HG02852 (cell line): ENCODE measurements at regions not wholly inside any gene's neighbourhood (a gene's known extent, or its start where the extent isn't known, plus 50 kb on each side); places are given as distances from the start of the nearest gene placed in this dataset.

Experiments
- ATAC-seq: cut with Tn5 transposase; IDR thresholded peaks from one replicate; pipeline ENCODE4 v1.9.1; 2021; ENCODE audit warnings: mild to moderate bottlenecking, moderate library complexity; ENCODE audit not compliant: unreplicated experiment

DNA sequence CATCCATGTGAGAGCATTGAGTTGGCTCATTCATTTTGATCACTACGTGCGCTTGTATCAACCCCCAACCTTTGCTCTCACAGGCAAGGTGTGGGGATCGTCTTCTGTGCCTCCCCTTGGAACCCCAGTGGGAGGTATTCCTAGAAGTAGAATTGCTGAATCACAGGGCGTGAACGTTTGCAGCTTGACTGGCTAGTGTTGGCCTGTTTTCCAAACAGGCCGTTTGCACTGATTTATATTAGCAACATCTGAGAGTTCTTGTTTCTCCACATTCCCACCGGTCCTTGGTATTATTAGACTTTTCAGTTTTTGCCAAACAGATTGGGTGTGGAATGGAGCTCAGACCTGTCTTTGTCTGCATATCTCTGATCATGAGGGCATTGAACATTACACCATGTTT is 288.6 kb upstream of the PWP1 start:
- ATAC-seq: no peak

DNA sequence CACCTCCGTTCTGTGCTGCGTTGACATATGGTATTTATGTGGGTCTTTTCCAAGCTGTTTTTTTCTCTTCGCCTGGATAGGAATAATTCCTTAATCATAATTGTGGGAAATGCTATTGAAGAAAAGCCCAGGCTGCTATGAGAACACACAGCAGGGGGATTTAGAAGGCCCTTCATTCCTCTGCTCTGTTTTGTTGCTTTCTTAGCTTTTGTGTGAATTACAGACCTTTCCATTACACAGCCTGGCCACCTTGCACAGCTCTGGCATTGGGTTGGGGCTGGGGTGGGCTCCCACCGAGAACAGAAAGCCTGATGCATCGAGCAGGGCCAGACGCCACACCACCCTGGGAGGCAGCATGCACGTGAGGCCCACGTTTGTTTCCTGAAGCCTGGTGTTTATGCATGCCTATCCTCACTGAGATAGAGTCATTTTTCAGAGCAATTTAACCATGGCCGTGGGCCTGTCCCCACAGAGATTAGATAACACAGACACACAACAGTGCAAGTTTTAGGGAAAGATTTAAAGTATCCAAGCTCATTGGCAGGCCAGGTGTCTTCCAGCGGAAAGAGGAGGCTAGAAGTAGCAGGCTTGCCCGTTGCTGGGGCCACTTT is 287.6 kb upstream of the PWP1 start:
- ATAC-seq: no peak

DNA sequence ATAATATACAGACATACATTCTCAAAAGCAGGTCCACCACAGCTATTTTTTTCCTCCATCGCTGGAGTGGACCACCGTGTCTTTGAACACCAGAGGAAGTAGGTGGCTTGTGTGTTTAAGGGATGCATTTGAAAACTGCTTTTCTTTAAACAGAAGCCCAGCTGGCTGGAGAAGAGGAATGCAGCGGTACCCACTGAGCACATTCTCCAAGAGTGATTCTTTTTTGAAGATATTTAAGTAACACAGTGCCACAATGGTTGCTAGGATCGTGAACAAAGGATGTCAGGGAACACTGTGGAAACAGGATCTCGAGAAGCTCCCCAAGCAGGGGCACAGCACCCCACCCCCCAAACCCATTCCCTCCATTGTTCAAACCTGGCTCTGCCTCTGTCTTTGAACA is 286.6 kb upstream of the PWP1 start:
- ATAC-seq: no peak

DNA sequence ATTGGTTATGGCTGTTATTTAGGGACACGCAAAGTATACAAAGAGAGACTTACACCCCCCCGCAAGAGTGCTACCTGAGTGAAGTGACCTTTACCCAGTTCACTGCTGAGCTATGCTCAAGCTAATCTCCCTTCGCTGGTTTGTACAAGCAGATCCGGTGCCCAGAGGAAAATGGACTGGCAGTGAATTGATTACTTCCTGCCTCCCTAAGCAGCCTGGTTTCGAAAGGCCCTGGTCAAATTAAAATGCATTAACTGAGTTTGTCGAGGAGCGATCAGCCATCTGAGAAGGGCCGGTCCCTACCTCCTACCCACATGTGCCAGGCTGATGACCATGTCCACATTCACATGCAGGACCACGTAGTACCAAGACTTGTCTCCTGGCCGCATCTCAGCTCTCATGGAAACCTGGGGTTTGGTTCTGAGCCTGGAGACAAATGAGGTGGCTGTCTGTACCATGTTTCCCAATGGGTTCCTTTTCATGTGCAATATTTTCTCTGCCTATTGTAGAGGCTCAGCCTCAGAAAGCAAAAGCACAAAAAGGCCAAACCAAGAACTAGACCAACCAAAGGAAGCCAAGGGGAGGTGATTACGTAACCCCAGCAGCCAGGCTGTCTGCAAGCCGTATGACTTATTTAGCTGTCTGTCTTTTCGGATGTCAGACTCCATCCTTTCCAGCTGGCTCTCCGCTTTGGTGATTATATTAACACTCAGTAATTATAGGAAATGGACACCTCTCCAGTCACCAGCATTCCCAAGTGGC is 284.7 kb upstream of the PWP1 start:
- no peak for ATAC-seq

DNA sequence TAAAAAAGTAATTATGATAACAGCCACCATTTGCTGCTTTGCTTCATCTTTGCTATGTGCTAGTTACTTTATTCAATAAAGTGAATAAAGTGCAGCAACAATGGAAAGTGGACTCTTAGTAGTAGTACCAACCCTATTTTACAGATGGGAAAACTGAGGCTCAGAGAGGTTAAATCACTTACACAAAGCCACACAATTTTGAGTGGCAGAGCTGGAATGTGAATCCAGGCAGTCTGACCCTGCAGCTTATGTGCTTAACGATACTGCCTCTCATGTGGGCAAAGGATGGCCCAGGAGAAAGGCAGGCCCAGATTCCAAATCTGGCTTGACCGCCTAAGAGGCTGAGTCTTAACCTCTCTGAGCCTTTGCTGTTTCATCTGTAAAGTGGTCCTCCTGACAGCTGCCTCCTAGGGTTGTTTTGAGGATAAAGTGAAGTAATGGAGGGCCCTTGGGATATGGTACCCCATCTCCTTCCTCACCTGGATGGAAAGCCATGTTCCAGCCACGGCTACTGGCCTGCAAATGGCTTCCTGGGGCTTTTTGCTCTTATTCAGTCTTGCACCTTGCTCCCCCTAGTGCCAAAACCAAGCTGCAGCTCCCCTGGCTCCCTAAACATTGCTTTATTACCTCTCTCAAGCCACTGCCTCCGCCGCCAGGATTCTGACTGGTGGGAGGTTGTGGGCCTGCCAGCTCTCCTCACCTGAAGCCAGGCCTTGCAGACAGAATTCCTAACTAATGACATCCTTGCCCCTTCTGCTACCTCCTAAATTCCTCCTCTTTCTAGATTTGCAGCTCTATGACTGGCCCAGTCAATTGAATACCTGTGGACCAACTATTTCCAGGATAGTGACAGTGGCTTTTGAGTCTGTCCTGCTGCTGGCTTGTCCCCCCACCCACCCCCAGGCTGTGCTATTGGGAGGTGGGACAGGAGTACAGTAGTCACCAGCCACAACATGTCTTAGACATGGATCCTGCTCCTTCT is 283.3 kb upstream of the PWP1 start:
- ATAC-seq: no peak

DNA sequence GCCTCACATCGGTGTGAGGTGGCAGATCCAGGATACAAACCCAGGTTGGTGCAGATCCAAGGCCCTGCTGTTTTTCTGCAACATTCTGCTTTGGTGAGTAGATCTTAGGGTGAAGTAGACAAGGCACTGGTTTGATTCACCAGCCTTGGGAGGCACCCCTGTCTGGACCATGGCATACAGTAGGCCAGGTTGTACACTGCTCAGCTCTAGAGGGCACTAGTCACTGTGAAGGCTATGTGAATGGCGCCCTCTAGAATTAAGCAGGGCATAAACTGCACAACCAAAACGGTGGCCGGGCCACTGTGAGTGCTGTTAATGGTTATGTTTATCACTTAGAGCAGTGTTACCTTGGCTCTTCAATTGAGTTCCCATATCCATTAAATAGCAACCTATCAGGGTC is 280.6 kb upstream of the PWP1 start:
- ATAC-seq: no peak

DNA sequence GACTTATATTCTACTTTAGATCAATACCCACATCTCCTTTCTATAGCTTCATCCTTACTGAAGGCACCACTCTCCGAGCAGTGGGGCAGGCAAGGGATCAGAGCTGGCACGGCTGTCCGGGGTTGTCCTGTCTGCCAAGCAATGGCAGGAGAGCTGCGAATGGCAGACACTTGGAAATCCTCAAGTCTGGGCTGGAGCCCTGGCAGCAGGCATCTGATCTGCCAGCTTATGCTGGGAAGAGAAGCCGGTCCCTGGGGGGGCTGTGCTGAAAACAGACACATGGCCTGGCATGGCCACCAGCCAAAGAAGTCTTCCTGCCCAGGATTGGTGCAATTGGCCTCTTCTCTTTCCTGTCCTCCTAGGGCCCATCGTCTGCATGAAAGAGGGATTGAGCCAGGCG is 280.2 kb upstream of the PWP1 start:
- ATAC-seq: no peak

DNA sequence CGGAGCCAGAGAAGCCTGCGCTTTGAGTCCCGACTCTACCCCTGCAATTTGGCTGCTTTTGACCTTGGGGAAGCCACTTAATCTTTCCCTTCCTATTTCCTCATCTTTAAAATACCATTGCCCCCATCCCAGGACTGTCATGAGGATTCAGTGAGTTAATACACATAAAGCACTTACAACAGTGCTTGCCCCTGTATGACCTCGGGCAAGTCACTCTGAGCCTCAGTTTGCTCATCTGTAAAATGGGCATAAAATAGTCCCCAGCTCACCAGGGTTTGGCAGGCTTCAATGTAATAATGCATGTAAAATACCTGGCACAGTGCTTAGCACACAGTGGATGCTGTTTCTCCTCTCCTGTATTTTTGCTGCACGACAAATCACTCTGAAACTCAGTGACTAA is 278.7 kb upstream of the PWP1 start:
- no peak for ATAC-seq

DNA sequence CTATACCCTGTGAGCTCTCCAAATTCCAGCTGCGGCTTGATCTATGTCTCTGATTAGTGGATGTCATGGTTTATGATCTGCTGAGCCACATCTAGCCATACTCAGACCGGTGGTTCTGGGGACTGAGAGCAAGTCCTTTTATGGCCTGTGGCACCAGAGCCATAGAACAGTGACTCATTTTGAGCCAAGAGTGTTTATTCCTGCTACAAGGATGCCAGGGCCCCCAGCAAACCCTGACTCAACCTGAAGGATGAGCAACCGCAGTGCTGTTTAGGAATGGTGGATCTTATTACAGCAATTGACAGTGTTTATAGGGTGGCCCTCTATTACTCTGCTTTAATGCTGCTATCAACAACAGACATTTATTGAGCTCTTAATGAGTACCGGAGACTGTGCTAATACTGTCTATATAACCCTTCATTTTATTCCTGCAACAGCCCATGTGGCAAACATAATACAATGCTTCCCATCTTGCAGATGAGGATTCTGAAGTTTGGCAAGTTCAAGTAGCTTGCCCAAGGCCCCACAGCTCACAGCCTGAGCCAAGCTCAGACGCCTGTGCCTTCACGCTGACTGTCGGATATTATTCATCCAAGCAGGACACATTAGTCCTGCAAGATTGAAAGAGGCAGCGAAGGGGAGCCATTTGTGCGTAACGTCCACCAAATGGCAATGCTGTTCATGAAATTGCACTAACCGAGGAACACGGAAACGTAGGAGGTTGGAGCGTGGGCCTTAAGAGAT is 273.6 kb upstream of the PWP1 start:
- ATAC-seq: no peak

DNA sequence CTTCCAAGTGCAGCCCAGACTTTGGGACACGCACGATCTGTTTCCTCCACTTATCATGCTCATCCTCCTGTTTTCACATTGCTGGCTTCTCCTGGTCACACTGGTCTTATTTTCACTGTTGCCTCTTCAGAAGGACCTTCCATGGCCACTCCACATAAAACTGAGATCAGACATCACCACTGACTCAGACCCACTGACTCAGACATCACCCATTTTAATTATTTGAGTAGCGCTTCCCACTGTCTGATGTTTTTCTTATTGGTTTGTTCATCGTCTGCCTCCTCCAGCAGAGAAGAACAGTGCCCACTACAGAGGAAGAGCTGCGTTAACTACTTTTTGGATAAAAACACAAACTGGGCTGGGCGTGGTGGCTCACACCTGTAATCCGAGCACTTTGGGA is 270.5 kb upstream of the PWP1 start:
- no peak for ATAC-seq

DNA sequence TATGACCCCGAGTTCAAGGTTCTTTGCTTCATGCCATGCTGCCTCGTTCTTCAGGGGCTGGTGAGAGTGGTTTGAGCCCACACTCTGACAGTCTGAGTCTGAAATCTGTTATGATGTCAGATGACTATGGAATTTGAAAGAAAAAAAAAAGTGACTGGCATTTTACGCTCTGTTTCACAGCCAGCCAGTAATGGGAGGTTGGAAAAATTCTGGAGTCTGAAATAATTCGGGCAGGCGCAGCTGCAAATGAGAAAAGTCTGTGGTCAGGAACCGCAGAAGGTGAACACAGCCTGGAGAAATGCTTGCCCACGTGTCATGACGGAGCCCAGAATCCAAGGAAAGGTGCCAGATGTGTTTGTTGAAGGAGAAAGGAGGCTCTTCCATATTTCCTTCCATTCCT is 269.8 kb upstream of the PWP1 start:
- no peak for ATAC-seq

DNA sequence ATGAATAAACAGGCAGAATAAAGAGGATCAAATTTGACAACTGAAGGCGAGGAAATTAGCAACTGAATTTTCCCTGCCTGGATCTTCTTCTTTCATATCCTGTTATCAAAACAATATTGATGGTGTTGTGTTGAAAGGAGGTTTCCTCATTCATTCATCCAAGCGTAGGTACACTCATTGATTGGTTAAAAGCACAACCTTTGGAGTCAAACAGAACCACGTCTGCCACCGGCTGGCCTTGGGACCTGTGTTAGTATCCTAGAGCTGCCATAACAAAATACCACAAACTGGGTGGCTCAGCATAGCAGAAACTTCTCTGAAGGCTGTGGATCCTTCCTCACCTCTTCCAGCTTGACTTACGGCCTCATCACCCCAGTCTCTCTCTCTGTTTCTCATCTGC is 268.6 kb upstream of the PWP1 start:
- no peak for ATAC-seq

DNA sequence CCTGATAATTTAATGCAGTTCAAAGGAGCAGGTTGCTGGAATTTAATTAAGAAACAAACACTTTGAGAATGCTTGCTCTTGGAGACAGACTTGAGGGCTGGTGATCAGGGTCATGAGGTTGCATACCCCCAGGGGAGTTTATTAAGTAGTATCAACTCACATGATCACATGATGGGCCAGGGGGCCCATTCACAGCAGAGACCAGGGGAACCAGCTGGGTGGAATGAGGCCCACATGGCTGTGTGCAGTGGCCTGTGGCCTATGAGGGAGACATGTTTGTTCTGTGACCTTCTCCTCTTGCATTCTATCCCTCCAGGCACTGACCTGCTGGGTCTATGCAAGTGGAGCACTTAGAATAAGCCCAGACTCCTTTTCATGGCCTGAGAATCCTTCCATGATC is 266.6 kb upstream of the PWP1 start:
- no peak for ATAC-seq

DNA sequence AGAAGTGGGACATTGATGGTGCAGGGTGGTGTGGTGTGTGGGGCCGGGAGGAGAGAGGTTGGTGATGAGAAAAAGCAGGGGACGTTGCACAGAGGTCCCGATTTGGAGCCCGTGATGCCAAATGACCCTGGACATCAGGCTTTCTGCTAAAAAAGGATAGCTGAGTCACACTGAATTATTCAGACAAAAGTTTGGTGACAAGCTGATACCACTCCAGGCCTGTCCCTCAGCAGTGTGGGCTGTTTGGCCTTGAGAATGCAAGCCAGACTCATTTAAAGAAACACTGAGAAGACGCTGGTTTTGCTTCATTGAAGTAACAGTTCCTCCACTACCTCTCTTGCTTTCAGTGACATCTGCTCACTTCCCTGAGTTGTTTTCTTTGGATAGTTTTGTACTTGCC is 262.1 kb upstream of the PWP1 start:
- no peak for ATAC-seq

DNA sequence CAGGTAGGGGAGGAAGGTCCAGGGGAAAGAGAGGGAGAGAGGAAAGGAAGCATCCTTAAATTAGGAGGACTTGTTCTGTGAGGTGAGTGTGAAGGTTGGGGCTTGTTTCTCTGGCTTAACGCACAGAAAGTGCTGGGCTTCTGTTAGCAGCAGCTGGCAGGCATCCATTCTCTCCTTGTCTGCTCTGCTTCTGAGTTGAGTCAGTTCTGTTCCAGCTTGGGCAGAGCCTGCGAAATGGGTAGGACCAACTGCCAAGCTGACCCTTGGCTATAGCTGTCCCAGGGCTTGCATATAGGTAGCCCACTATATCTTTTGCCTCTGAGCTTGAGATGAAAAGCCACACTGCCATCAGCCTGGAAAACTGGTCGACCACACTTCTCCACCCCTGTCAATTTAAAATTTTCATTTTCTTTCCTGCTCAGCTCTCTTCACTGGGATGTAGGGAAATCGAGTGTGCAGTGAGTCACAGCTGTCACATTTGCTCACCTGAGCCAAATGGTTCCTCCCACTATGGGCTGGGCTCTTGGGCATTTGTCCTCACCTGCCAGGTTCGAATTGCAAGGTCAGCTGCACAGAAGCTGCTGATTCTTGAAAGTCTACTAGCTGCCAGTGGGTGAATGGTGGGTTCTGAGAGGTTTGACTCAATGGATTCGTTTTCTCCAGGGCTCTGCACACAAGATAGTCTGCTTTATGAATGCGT is 256.4 kb upstream of the PWP1 start:
- no peak for ATAC-seq

DNA sequence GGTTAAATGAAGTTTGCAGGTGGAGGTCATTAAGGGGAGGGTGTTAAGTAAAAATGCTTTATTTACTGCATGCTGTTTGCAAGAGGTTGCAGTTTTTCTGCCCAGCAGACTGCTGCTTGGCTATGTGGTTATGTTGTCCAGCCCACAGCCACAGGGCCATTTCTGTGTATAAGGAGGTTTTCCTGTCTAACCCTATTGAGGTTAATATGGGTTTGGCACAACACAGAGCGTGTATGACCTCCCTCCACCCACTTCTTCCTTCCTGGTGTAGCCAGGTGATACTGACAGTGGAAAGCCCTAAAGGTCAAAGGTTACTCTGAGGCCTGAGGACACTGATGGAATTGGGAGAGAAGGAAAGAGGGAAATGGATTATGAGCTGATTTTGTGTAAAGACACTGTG is 253.7 kb upstream of the PWP1 start:
- no peak for ATAC-seq

DNA sequence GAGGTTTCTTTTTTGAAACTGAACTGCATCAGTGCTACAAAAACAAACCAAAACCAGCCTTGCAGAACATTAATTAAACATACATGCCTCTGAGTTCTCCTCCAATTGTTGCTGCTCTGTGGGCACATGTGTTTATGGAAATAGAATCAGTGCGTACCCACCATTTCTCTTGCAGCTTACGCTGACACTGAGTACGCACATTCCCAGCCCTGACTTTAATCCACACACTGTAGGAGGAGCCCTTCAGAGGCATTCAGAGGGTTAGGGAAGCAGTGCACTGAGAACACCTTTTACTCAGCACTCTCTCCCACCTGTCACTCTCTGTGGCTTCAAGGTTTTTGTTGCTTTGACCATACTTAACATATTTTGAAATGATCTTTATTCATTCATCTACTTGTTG is 250.5 kb upstream of the PWP1 start:
- ATAC-seq: no peak

DNA sequence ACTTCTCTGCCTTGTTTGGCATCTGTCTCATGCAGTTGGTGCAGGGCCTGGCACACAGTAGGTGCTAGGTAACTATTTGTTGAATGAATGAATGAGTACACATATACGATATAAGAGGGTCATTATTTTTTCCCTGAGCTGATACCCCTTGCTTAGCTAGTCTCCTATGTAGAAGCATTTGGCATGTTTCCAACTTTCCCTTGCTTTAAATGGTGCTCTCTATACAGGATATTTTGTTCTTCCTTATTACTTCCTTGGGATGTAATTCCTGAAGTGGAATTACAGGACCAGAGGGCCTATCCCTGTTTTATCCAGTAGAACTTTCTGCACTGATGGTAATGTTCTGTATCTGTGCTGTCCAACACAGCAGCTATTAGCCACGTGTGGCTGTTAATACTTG is 250.1 kb upstream of the PWP1 start:
- no peak for ATAC-seq

DNA sequence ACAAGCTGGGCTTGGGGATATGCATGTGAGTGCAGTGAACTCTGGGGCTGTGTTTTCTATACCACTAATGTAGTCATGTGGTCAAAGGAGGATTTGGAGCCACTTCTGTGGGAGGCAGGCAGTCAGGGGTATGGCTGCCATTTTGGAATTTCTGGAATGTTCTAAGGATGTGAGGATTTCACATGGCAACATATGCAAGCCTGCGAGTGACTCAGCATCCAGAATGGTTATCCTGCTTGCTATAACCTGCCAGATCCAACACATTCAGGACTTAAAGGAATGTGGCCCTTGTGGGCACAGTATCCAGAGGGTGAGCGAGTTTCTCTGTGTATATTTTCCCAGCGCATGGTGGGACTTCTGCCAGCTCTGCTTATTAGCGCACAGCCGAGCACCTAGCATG is 249.2 kb upstream of the PWP1 start:
- no peak for ATAC-seq

DNA sequence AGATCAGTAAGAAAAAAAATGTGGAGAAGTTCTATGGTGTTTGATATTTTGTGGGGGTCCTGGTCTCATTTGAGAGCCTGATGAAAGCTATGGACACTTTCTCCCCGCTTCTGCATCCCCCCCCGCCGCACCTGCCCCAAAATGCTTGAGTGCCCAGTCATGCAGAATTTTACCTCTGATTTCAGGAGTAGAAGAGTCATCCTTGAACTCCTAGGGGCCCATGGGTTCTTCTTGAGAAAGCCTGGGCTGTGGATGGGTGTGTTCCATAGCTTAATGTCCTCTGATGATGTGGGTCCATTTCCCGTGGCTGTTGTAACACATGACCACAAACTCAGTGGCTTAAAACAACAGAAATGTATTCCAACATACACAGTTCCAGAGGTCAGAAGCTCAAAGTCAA is 248.8 kb upstream of the PWP1 start:
- no peak for ATAC-seq

DNA sequence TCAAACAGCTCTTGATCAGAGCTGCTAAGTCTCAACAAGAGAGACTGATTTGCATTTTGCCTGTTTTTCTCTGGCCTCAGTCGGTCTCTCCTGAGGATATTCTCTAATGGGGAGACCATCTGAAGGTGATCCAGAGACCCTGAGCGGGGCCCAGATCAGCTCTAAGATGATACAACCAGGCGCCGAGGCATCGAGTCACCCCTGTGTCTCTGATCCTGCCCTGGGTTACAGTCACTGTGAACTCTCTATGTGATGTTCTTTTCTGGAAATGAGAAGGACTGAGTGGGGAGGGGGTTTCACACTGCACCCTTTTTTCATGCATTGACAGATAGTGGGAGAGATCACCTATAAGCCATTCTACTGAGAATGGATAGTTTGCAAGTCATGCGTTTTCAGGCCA is 247.6 kb upstream of the PWP1 start:
- ATAC-seq: no peak
